ENCODE measurements at regions not wholly inside any gene's neighbourhood (a gene's known extent, or its start where the extent isn't known, plus 50 kb on each side); places are given as distances from the start of the nearest gene placed in this dataset.

- 42% methylated on average over 9 of the region's 9 CpGs for WGBS (ENCODE audit: low lambda C conversion rate)
- Histone ChIP-seq H3K9ac (ENCODE audit: insufficient read depth, low read depth, low read length) (no peak overlapping the region), H3K4me2 (ENCODE audit: low read depth, low read length) (no peak overlapping the region), H3K4me3 (replicated peaks in 1 of 3; ENCODE audit: insufficient read depth in 1 of 3, low read depth in 2 of 3, low read length in 3 of 3) (no peak overlapping the region), H4K20me1 (ENCODE audit: insufficient read depth, low read length) (no peaks in the 10 kb centered on the region), H3K79me2 (ENCODE audit: insufficient read depth, low read length) (no peaks in the 10 kb centered on the region), H3K27me3 (ENCODE audit: control insufficient read depth in 1 of 2, insufficient read depth in 2 of 2, low read length in 2 of 2) (peaks cover 2 to 29% of the 10 kb centered on the region in 2 experiments; a peak in 4 of 5 replicates), H3K36me3 (replicated peaks in 1 of 2; ENCODE audit: control insufficient read depth in 1 of 2, insufficient read depth in 2 of 2, low read length in 2 of 2) (no peaks in the 10 kb centered on the region), H3K4me1 (ENCODE audit: insufficient read depth, low read length) (peaks cover 23% of the 10 kb centered on the region), H2AFZ (ENCODE audit: low read length) (no peak overlapping the region), H3K9me3 (ENCODE audit: low read length) (no peaks in the 10 kb centered on the region), H3K27ac (ENCODE audit: extremely low read length, insufficient read depth, low read length) (no peak overlapping the region)
- TF ChIP-seq YEATS4 (CRISPR knock-in tag; IDR thresholded peaks at IDR 0.05; ENCODE audit: borderline replicate concordance) (no peak), IRF9 (CRISPR knock-in tag; IDR thresholded peaks at IDR 0.05; ENCODE audit: borderline replicate concordance) (no peak), ZNF83 (CRISPR knock-in tag; IDR thresholded peaks at IDR 0.05; ENCODE audit: borderline replicate concordance) (no peak), MXD4 (CRISPR knock-in tag; IDR thresholded peaks at IDR 0.05) (no peak), WIZ (CRISPR knock-in tag; IDR thresholded peaks at IDR 0.05) (no peak), ZNF10 (CRISPR knock-in tag; IDR thresholded peaks at IDR 0.05; ENCODE audit: borderline replicate concordance, low read depth) (no peak)
- intact Hi-C loops (cut with micrococcal nuclease; ENCODE audit: unreplicated experiment) (no loop called here), in situ Hi-C loops (cut with HindIII; ENCODE audit: extremely low pct_ligation_motif_present, low pct_unique_long_range_greater_than_20kb) (no loop called here)
- BruUV-seq (replicated peaks): no TSS peak
- CTCF ChIA-PET (ENCODE audit: low intra/inter-chr PET ratio, low total read pairs): no interaction called here
- no peak for ATAC-seq
- POLR2A ChIA-PET: no interaction called here
- no peak for FAIRE-seq
- no peak for DNase-seq (ENCODE audit: low spot score)
These were observed 77.4 kb upstream of the ALDH1B1 start for GRCh38 chr9:38315085-38315595.

DNA sequence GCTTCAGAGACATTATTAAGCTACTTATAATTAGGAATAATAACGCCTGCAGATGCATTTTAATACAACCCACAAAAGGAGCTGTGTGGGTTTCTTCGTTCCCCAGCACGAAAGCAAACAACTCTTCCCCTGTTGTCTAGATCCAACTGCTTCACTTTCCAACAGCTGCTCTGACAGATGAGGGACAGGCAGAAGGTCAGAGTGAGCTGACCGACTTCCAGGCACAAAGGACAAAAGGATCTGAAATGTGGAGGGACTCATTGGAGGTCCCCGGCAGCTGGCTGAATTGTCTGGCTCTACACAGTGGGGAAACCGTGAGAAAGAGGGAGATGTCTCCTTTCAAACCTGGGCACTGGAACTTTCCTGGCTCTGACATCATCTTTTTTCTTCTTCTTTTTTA is 79.1 kb upstream of the ALDH1B1 start:
- no peak for FAIRE-seq
- no TSS peak for BruUV-seq (replicated peaks)
- no peak overlapping the region for H3K4me2 ChIP-seq (ENCODE audit: low read depth, low read length)
- H3K27me3 ChIP-seq (ENCODE audit: control insufficient read depth in 1 of 2, insufficient read depth in 2 of 2, low read length in 2 of 2): peaks cover 2 to 27% of the 10 kb centered on the region in 2 experiments; a peak in 3 of 5 replicates
- TF ChIP-seq AGO1 (IDR thresholded peaks at IDR 0.05; ENCODE audit: low read depth, low read length, poor library complexity, severe bottlenecking): no peak
- TF ChIP-seq, protein P1, sequence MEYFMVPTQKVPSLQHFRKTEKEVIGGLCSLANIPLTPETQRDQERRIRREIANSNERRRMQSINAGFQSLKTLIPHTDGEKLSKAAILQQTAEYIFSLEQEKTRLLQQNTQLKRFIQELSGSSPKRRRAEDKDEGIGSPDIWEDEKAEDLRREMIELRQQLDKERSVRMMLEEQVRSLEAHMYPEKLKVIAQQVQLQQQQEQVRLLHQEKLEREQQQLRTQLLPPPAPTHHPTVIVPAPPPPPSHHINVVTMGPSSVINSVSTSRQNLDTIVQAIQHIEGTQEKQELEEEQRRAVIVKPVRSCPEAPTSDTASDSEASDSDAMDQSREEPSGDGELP (IDR thresholded peaks at IDR 0.05; ENCODE audit: borderline replicate concordance, low read depth): no peak
- H3K27ac ChIP-seq (ENCODE audit: extremely low read length, insufficient read depth, low read length): no peak overlapping the region
- no peak for ATAC-seq
- H3K4me1 ChIP-seq (ENCODE audit: insufficient read depth, low read length): peaks cover 23% of the 10 kb centered on the region
- H3K79me2 ChIP-seq (ENCODE audit: insufficient read depth, low read length): no peaks in the 10 kb centered on the region
- no peak for DNase-seq (ENCODE audit: low spot score)
- in situ Hi-C loops (cut with HindIII; ENCODE audit: extremely low pct_ligation_motif_present, low pct_unique_long_range_greater_than_20kb): no loop called here
- no peak overlapping the region for H2AFZ ChIP-seq (ENCODE audit: low read length)
- no peaks in the 10 kb centered on the region for H3K36me3 ChIP-seq (replicated peaks in 1 of 2; ENCODE audit: control insufficient read depth in 1 of 2, insufficient read depth in 2 of 2, low read length in 2 of 2)
- WGBS (ENCODE audit: low lambda C conversion rate): 14% methylated on average over 6 of the region's 6 CpGs
- POLR2A ChIA-PET: no interaction called here
- intact Hi-C loops (cut with micrococcal nuclease; ENCODE audit: unreplicated experiment): no loop called here
- no peaks in the 10 kb centered on the region for H3K9me3 ChIP-seq (ENCODE audit: low read length)
- no peak overlapping the region for H3K9ac ChIP-seq (ENCODE audit: insufficient read depth, low read depth, low read length)
- CTCF ChIA-PET (ENCODE audit: low intra/inter-chr PET ratio, low total read pairs): no interaction called here
- H3K4me3 ChIP-seq (replicated peaks in 1 of 3; ENCODE audit: insufficient read depth in 1 of 3, low read depth in 2 of 3, low read length in 3 of 3): no peak overlapping the region
- no peaks in the 10 kb centered on the region for H4K20me1 ChIP-seq (ENCODE audit: insufficient read depth, low read length)
